Smooth muscle cell (in vitro differentiated cells): ENCODE measurements at regions not wholly inside any gene's neighbourhood (a gene's known extent, or its start where the extent isn't known, plus 50 kb on each side); places are given as distances from the start of the nearest gene placed in this dataset.

Experiments
- DNase-seq: peaks from one replicate; lab custom pipeline; 2025; ENCODE audit not compliant: unreplicated experiment; lab: John Stamatoyannopoulos, UW
- H2AFZ ChIP-seq: fragments of 200-600 bp; sonication (generic); 2 replicates; pipeline ENCODE4 v1.6.0; 2016; ENCODE audit warnings: antibody characterized with exemption, low read depth, mild to moderate bottlenecking
- H3F3A ChIP-seq: fragments of 200-600 bp; sonication (generic); 2 replicates; pipeline ENCODE4 v1.6.0; 2017; ENCODE audit warnings: antibody characterized with exemption, low read depth
- H3K27ac ChIP-seq: fragments of 200-600 bp; sonication (generic); 2 replicates; pipeline ENCODE4 v1.5.1; 2016; ENCODE audit warnings: low read depth, mild to moderate bottlenecking
- H3K27me3 ChIP-seq: fragments of 200-600 bp; sonication (generic); 2 replicates; pipeline ENCODE4 v1.6.1; 2016; ENCODE audit warnings: low read depth, mild to moderate bottlenecking
- H3K36me3 ChIP-seq: fragments of 200-600 bp; sonication (generic); 2 replicates; pipeline ENCODE4 v1.5.1; 2016; ENCODE audit warnings: low read depth
- H3K4me1 ChIP-seq: fragments of 200-600 bp; sonication (generic); 2 replicates; pipeline ENCODE4 v1.5.1; 2016; ENCODE audit warnings: low read depth
- H3K4me2 ChIP-seq: fragments of 200-600 bp; sonication (generic); 2 replicates; pipeline ENCODE4 v1.6.0; 2016; ENCODE audit warnings: mild to moderate bottlenecking
- H3K4me3 ChIP-seq: fragments of 200-600 bp; sonication (generic); 2 replicates; pipeline ENCODE4 v1.5.1; 2016; ENCODE audit warnings: mild to moderate bottlenecking
- H3K79me2 ChIP-seq: fragments of 200-600 bp; sonication (generic); 2 replicates; pipeline ENCODE4 v1.6.0; 2016; ENCODE audit warnings: low read depth, mild to moderate bottlenecking
- H3K9ac ChIP-seq: fragments of 200-600 bp; sonication (generic); 2 replicates; pipeline ENCODE4 v1.6.0; 2016; ENCODE audit warnings: low read depth
- H3K9me3 ChIP-seq: fragments of 200-600 bp; sonication (generic); replicated peaks from 2 replicates; pipeline ENCODE4 v1.5.1; 2016; ENCODE audit warnings: low read depth
- H4K20me1 ChIP-seq: fragments of 200-600 bp; sonication (generic); 2 replicates; pipeline ENCODE4 v1.6.0; 2016; ENCODE audit warnings: low read depth
- WGBS: methylation state at CpG from one replicate; pipeline ENCODE4 v1.1.7; 2016; ENCODE audit warnings: low lambda C conversion rate; 5-methylcytosine and 5-hydroxymethylcytosine counted together
- TF ChIP-seq, protein P1 (sequence below): fragments of 200-600 bp; sonication (generic); IDR thresholded peaks from 2 replicates; pipeline ENCODE4 v1.5.1; 2017; ENCODE audit warnings: borderline replicate concordance, mild to moderate bottlenecking, antibody characterized with exemption; ENCODE audit not compliant: insufficient read depth, poor library complexity, severe bottlenecking

DNA sequence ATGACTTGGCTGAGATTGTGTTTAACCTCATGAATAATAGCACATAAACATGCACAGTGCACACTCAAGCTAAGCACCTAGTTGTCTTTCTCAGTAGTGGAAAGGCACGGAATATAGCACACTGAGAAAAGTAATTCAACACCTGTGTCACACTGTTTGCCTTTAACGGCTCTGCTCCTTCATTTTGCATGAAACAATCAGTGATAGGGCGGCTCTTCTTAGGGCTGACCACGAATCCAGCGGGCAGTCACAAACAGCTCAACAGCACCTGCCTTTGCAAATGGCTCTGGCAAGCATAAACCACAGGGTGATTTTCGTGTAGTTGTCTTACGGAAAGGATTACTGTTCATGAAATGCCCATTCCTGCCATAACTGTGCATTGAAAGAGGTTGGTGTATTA is 954.0 kb upstream of the TENM3 start:
- no peak overlapping the region for H2AFZ ChIP-seq
- no peak overlapping the region for H3K27ac ChIP-seq
- H3K27me3 ChIP-seq, result peaks cover 21% of the 10 kb centered on the region
- no peak overlapping the region for H3K4me2 ChIP-seq
- no peaks in the 10 kb centered on the region for H3F3A ChIP-seq
- no peak overlapping the region for H3K9ac ChIP-seq
- no peaks in the 10 kb centered on the region for H3K4me1 ChIP-seq
- H4K20me1 ChIP-seq, result no peaks in the 10 kb centered on the region
- no peaks in the 10 kb centered on the region for H3K36me3 ChIP-seq
- no peaks in the 10 kb centered on the region for H3K9me3 ChIP-seq
- H3K4me3 ChIP-seq, result no peak overlapping the region
- DNase-seq, result no peak
- H3K79me2 ChIP-seq, result no peaks in the 10 kb centered on the region
- TF ChIP-seq, protein P1, sequence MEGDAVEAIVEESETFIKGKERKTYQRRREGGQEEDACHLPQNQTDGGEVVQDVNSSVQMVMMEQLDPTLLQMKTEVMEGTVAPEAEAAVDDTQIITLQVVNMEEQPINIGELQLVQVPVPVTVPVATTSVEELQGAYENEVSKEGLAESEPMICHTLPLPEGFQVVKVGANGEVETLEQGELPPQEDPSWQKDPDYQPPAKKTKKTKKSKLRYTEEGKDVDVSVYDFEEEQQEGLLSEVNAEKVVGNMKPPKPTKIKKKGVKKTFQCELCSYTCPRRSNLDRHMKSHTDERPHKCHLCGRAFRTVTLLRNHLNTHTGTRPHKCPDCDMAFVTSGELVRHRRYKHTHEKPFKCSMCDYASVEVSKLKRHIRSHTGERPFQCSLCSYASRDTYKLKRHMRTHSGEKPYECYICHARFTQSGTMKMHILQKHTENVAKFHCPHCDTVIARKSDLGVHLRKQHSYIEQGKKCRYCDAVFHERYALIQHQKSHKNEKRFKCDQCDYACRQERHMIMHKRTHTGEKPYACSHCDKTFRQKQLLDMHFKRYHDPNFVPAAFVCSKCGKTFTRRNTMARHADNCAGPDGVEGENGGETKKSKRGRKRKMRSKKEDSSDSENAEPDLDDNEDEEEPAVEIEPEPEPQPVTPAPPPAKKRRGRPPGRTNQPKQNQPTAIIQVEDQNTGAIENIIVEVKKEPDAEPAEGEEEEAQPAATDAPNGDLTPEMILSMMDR, result no peak
- WGBS, result 79% methylated on average over 7 of the region's 7 CpGs

DNA sequence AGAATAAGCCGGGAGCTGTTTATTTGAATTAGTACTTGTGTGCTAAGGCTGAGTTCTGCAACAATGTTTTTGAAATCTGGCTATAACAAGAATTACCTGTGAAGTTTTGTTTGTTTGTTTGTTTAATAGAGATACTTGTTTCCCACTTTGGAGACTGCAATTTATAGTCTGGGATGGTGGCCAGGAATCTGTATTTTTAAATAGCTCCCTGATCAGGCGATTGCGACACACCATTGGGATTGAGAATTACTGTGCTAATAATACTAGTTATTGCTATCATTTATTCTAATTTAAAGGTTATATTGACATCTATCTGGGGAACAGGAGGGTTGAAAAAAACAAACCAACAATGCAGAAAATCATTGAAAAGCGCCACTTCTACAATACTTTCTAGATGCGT is 951.6 kb upstream of the TENM3 start:
- H3K79me2 ChIP-seq, result no peaks in the 10 kb centered on the region
- no peak overlapping the region for H3K27ac ChIP-seq
- TF ChIP-seq, protein P1, result no peak
- WGBS, result 95% methylated on average over 5 of the region's 5 CpGs
- no peak overlapping the region for H3K9ac ChIP-seq
- H2AFZ ChIP-seq, result no peak overlapping the region
- H3K4me3 ChIP-seq, result no peak overlapping the region
- H3F3A ChIP-seq, result no peaks in the 10 kb centered on the region
- no peaks in the 10 kb centered on the region for H3K4me1 ChIP-seq
- no peak overlapping the region for H3K4me2 ChIP-seq
- H3K9me3 ChIP-seq, result no peaks in the 10 kb centered on the region
- H4K20me1 ChIP-seq, result no peaks in the 10 kb centered on the region
- peaks cover 21% of the 10 kb centered on the region for H3K27me3 ChIP-seq
- H3K36me3 ChIP-seq, result no peaks in the 10 kb centered on the region
- no peak for DNase-seq

DNA sequence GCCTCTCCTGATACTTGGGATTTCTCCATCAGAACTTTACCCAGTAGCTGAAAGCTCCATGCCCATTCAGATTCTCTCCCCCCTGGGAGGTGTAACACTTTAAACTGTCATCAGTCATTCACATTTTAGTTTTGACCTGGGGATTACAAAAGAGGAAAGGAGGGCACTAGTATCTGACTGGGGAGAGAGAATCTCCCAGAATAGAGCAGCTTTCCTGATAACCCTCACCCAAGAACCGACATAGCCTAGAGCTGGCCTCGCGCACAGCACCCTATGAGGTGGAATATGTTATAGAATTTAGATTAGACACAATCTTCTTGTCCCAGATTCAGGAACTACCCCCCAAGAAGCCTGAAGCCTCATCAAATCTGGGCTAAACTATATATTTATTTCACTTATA is 950.2 kb upstream of the TENM3 start:
- no peaks in the 10 kb centered on the region for H3F3A ChIP-seq
- no peak overlapping the region for H3K27ac ChIP-seq
- H3K4me2 ChIP-seq, result no peak overlapping the region
- DNase-seq, result no peak
- H2AFZ ChIP-seq, result no peak overlapping the region
- no peaks in the 10 kb centered on the region for H3K36me3 ChIP-seq
- TF ChIP-seq, protein P1, result no peak
- no peak overlapping the region for H3K4me3 ChIP-seq
- peaks cover 18% of the 10 kb centered on the region for H3K27me3 ChIP-seq
- no peak overlapping the region for H3K9ac ChIP-seq
- H3K9me3 ChIP-seq, result no peaks in the 10 kb centered on the region
- H4K20me1 ChIP-seq, result no peaks in the 10 kb centered on the region
- H3K4me1 ChIP-seq, result no peaks in the 10 kb centered on the region
- 90% methylated on average over 3 of the region's 3 CpGs for WGBS
- no peaks in the 10 kb centered on the region for H3K79me2 ChIP-seq

DNA sequence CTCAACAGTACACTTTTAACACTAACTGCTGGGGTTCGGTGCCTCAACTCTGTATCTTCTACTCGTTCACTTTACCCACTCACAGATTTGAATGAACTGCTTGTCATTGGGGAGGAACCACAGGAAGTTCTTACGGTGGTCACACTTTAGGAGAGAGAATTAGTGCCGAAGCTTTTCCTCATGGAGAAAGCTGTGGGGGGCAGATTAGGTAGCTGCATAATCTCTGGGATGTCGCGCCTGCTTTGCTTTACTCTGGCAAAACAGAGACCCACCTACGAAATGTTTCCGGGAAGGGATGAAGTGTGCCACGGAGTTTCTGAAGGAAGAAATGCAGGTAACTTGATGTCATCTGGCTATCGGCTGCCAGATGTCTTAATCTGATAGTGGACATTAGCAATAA is 949.7 kb upstream of the TENM3 start:
- TF ChIP-seq, protein P1, result no peak

More for the DNA sequence above, 949.7 kb upstream of the TENM3 start:
- H3K27me3 ChIP-seq, result peaks cover 13% of the 10 kb centered on the region
- H3K79me2 ChIP-seq, result no peaks in the 10 kb centered on the region
- WGBS, result 66% methylated on average over 10 of the region's 10 CpGs
- no peak overlapping the region for H3K27ac ChIP-seq
- no peak overlapping the region for H2AFZ ChIP-seq
- H3K4me1 ChIP-seq, result no peaks in the 10 kb centered on the region
- H3K4me2 ChIP-seq, result no peak overlapping the region
- H3K9ac ChIP-seq, result no peak overlapping the region
- H3K36me3 ChIP-seq, result no peaks in the 10 kb centered on the region
- H3F3A ChIP-seq, result no peaks in the 10 kb centered on the region
- H3K9me3 ChIP-seq, result no peaks in the 10 kb centered on the region
- DNase-seq, result no peak
- H4K20me1 ChIP-seq, result no peaks in the 10 kb centered on the region
- no peak overlapping the region for H3K4me3 ChIP-seq
